Esophagus muscularis mucosa (tissue), 4 donors: ENCODE measurements at regions not wholly inside any gene's neighbourhood (a gene's known extent, or its start where the extent isn't known, plus 50 kb on each side); places are given as distances from the start of the nearest gene placed in this dataset.
"Not testable (repeated sequence)": the region's sequence is repeated elsewhere in the genome, so short reads cannot be mapped to it uniquely, and the experiment has no call there.

Experiments used
- DNase-seq: peaks from one replicate; pipeline ENCODE4 v3.0.0-alpha.2; 2017; ENCODE audit errors: extremely low spot score
- H3K27ac ChIP-seq, 4 donors: fragments of 200-600 bp; sonication (generic); replicated peaks in 1 of 4; 1 replicate in 3 of 4; 2 replicates in 1 of 4; pipeline ENCODE4 v1.5.1; 2016 to 2019; ENCODE audit warnings: mild to moderate bottlenecking in 1 of 4
- H3K27me3 ChIP-seq, 4 donors: fragments of 200-600 bp; sonication (generic); one replicate each; pipeline versions ENCODE4 v1.5.1 to v1.6.0; 2016 to 2019
- H3K36me3 ChIP-seq, 4 donors: fragments of 200-600 bp; sonication (generic); one replicate each; pipeline ENCODE4 v1.5.1; 2016 to 2019
- H3K4me1 ChIP-seq, 4 donors: fragments of 200-600 bp; sonication (generic); one replicate each; pipeline ENCODE4 v1.5.1; 2016 to 2019
- H3K4me3 ChIP-seq, 4 donors: fragments of 200-600 bp; sonication (generic); 1 replicate in 2 of 4; 2 replicates in 2 of 4; pipeline ENCODE4 v1.5.1; 2016 to 2019; ENCODE audit warnings: mild to moderate bottlenecking in 4 of 4, moderate library complexity in 1 of 4
- H3K9me3 ChIP-seq, 4 donors: fragments of 200-600 bp; sonication (generic); 1 replicate in 3 of 4; 2 replicates in 1 of 4; pipeline ENCODE4 v1.5.1; 2016 to 2019
- CTCF ChIP-seq, 3 experiments: fragments of 200-600 bp in 2 of 3; fragments of 450-650 bp in 1 of 3; sonication (generic) in 2 of 3; IDR thresholded peaks; one replicate each; pipeline ENCODE4 v1.5.1; 2017 to 2019; ENCODE audit warnings: antibody characterized with exemption in 3 of 3, mild to moderate bottlenecking in 2 of 3, moderate library complexity in 1 of 3
- EP300 ChIP-seq: sonication (generic); formaldehyde crosslinking; IDR thresholded peaks from one replicate; pipeline ENCODE4 v1.6.1; 2017; ENCODE audit warnings: antibody characterized with exemption
- POLR2A ChIP-seq: fragments of 450-650 bp; IDR thresholded peaks from one replicate; pipeline ENCODE4 v1.6.1; 2017; ENCODE audit warnings: antibody characterized with exemption, moderate library complexity, mild to moderate bottlenecking, low read depth
- POLR2AphosphoS5 ChIP-seq, 2 donors: sonication (generic); formaldehyde crosslinking; IDR thresholded peaks; one replicate each; pipeline ENCODE4 v1.6.1; 2017; ENCODE audit warnings: antibody characterized with exemption in 2 of 2
- WGBS: methylation state at CpG from one replicate; pipeline ENCODE4 v1.1.5; 2018; 5-methylcytosine and 5-hydroxymethylcytosine counted together
- intact Hi-C: fragments of 100-400 bp; cut with DNase I; formaldehyde crosslinking; loops from one replicate; pipeline ENCODE4 v1.15.1; 2023

GRCh38 chr11:22928207-22928917 lies 68.1 kb upstream of the CCDC179 start:
- intact Hi-C loops: no loop called here
- H3K27ac ChIP-seq: no peak overlapping the region
- TF ChIP-seq CTCF (IDR thresholded peaks at IDR 0.05) (no peak), POLR2A (no peak), EP300 (no peak), POLR2AphosphoS5 (IDR thresholded peaks at IDR 0.05) (no peak)
- H3K27me3 ChIP-seq: no peaks in the 10 kb centered on the region
- no peak overlapping the region for H3K4me3 ChIP-seq
- no peaks in the 10 kb centered on the region for H3K4me1 ChIP-seq
- DNase-seq: no peak
- no peaks in the 10 kb centered on the region for H3K36me3 ChIP-seq
- H3K9me3 ChIP-seq: no peaks in the 10 kb centered on the region
- WGBS: 97% methylated on average over 5 of the region's 5 CpGs

- intact Hi-C loops: no loop called here
- H3K9me3 ChIP-seq: no peaks in the 10 kb centered on the region
- TF ChIP-seq POLR2AphosphoS5 (IDR thresholded peaks at IDR 0.05): no peak
- no peak for TF ChIP-seq POLR2A
- no peak for TF ChIP-seq CTCF (IDR thresholded peaks at IDR 0.05)
- no peak for TF ChIP-seq EP300
- no peaks in the 10 kb centered on the region for H3K36me3 ChIP-seq
- no peak overlapping the region for H3K27ac ChIP-seq
- DNase-seq: no peak
- 90% methylated on average over 5 of the region's 5 CpGs for WGBS
- H3K4me1 ChIP-seq: no peaks in the 10 kb centered on the region
- no peak overlapping the region for H3K4me3 ChIP-seq
- no peaks in the 10 kb centered on the region for H3K27me3 ChIP-seq
Measured at GRCh38 chr11:22930816-22931594, 70.7 kb upstream of the CCDC179 start.

GRCh38 chr11:22938691-22939090 lies 78.4 kb upstream of the CCDC179 start:
- Histone ChIP-seq H3K36me3 (no peaks in the 10 kb centered on the region), H3K27ac (no peak overlapping the region), H3K4me3 (no peak overlapping the region), H3K27me3 (no peaks in the 10 kb centered on the region), H3K9me3 (no peaks in the 10 kb centered on the region), H3K4me1 (no peaks in the 10 kb centered on the region)
- intact Hi-C loops: no loop called here
- WGBS: 88% methylated on average over 1 of the region's 1 CpG
- no peak for TF ChIP-seq POLR2A
- no peak for TF ChIP-seq POLR2AphosphoS5 (IDR thresholded peaks at IDR 0.05)
- no peak for TF ChIP-seq EP300
- DNase-seq: no peak

- H3K4me3 ChIP-seq, H3K27ac ChIP-seq, DNase-seq, H3K36me3 ChIP-seq, H3K27me3 ChIP-seq, H3K9me3 ChIP-seq, H3K4me1 ChIP-seq, intact Hi-C loops: not testable (repeated sequence)
- WGBS: 95% methylated on average over 3 of the region's 3 CpGs
Measured at GRCh38 chr11:22941544-22941943, 81.3 kb upstream of the CCDC179 start.

GRCh38 chr11:22957786-22958185 lies 97.5 kb upstream of the CCDC179 start:
- no peak for DNase-seq
- peaks cover 0 to 7% (median 0%) of the 10 kb centered on the region in 4 donors for H3K9me3 ChIP-seq
- no peaks in the 10 kb centered on the region for H3K36me3 ChIP-seq
- no peaks in the 10 kb centered on the region for H3K27me3 ChIP-seq
- H3K4me3 ChIP-seq: no peak overlapping the region
- intact Hi-C loops: no loop called here
- no peak overlapping the region for H3K27ac ChIP-seq
- no peaks in the 10 kb centered on the region for H3K4me1 ChIP-seq
- no peak for TF ChIP-seq EP300
- TF ChIP-seq CTCF (IDR thresholded peaks at IDR 0.05): no peak
- TF ChIP-seq POLR2A: no peak
- WGBS: 69% methylated on average over 1 of the region's 1 CpG
